ENCODE measurements at regions not wholly inside any gene's neighbourhood (a gene's known extent, or its start where the extent isn't known, plus 50 kb on each side); places are given as distances from the start of the nearest gene placed in this dataset.

GRCh38 chr13:50352720-50353480 is 337.7 kb downstream of the KCNRG start:
- Histone ChIP-seq H3K27me3 (no peaks in the 10 kb centered on the region), H4K20me1 (ENCODE audit: insufficient read depth, poor library complexity, severe bottlenecking) (no peaks in the 10 kb centered on the region), H3K4me2 (no peak overlapping the region), H3K4me1 (ENCODE audit: insufficient read depth) (peaks cover 2% of the 10 kb centered on the region), H3K4me3 (no peak overlapping the region), H3K36me3 (replicated peaks; ENCODE audit: insufficient read depth, low read depth) (no peaks in the 10 kb centered on the region), H3K9me2 (replicated peaks; ENCODE audit: insufficient read depth) (no peaks in the 10 kb centered on the region), H3K9me3 (ENCODE audit: low read depth) (no peaks in the 10 kb centered on the region), H3K79me2 (no peaks in the 10 kb centered on the region), H3K27ac (no peak overlapping the region), H2AFZ (no peak overlapping the region)
- DNase-seq (ENCODE audit: low spot score): no peak
- 93% methylated on average over 2 of the region's 2 CpGs for WGBS (ENCODE audit: low lambda C conversion rate, missing lambda C conversion rate)
- no peak for TF ChIP-seq EZH2 (IDR thresholded peaks at IDR 0.05; ENCODE audit: borderline replicate concordance)
- no peak for TF ChIP-seq CTCF (IDR thresholded peaks at IDR 0.05; ENCODE audit: poor library complexity)
- TF ChIP-seq EZH2phosphoT487 (IDR thresholded peaks at IDR 0.05; ENCODE audit: low read depth, severe bottlenecking, unreplicated experiment): no peak

GRCh38 chr13:50353651-50354415 is 338.6 kb downstream of the KCNRG start:
- no peak for TF ChIP-seq EZH2phosphoT487 (IDR thresholded peaks at IDR 0.05; ENCODE audit: low read depth, severe bottlenecking, unreplicated experiment)
- no peak for TF ChIP-seq CTCF (IDR thresholded peaks at IDR 0.05; ENCODE audit: poor library complexity)
- no peak for TF ChIP-seq EZH2 (IDR thresholded peaks at IDR 0.05; ENCODE audit: borderline replicate concordance)
- WGBS (ENCODE audit: low lambda C conversion rate, missing lambda C conversion rate): 67% methylated on average over 3 of the region's 3 CpGs
- no peaks in the 10 kb centered on the region for H3K9me3 ChIP-seq (ENCODE audit: low read depth)
- no peaks in the 10 kb centered on the region for H3K27me3 ChIP-seq
- H3K4me2 ChIP-seq: no peak overlapping the region
- peaks cover 11% of the 10 kb centered on the region for H3K4me1 ChIP-seq (ENCODE audit: insufficient read depth)
- H2AFZ ChIP-seq: no peak overlapping the region
- peak overlapping the region; percentile 21 for H3K27ac ChIP-seq
- no peak overlapping the region for H3K4me3 ChIP-seq
- H3K79me2 ChIP-seq: no peaks in the 10 kb centered on the region
- no peaks in the 10 kb centered on the region for H3K36me3 ChIP-seq (replicated peaks; ENCODE audit: insufficient read depth, low read depth)
- H4K20me1 ChIP-seq (ENCODE audit: insufficient read depth, poor library complexity, severe bottlenecking): no peaks in the 10 kb centered on the region
- H3K9me2 ChIP-seq (replicated peaks; ENCODE audit: insufficient read depth): no peaks in the 10 kb centered on the region
- peak; percentile 16 for DNase-seq (ENCODE audit: low spot score)

DNA sequence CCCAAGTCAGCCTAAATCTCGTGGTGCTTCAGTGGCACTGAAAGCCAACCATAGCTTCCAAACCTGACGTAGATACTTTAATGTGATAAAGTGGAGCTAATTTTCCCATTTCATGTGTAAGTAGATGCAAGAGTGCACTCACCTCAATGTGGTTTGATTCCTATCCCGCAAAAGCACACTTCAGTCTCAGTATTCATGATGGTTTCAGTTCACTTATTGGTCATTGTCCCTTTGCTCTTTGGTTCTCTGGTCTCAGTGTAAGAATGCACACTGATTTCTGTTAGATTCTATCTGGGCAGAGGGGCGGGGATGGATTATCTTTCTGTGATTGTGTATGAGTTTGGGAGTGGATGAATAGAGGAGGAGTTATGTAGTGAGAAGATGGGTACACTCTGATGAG is 340.6 kb downstream of the KCNRG start:
- Histone ChIP-seq H3K4me3 (no peak overlapping the region), H4K20me1 (ENCODE audit: insufficient read depth, poor library complexity, severe bottlenecking) (no peaks in the 10 kb centered on the region), H3K36me3 (replicated peaks; ENCODE audit: insufficient read depth, low read depth) (no peaks in the 10 kb centered on the region), H3K4me1 (ENCODE audit: insufficient read depth) (peaks cover 12% of the 10 kb centered on the region), H3K4me2 (no peak overlapping the region), H3K27me3 (no peaks in the 10 kb centered on the region), H3K9me2 (replicated peaks; ENCODE audit: insufficient read depth) (no peaks in the 10 kb centered on the region), H3K9me3 (ENCODE audit: low read depth) (no peaks in the 10 kb centered on the region), H2AFZ (no peak overlapping the region), H3K79me2 (no peaks in the 10 kb centered on the region), H3K27ac (no peak overlapping the region)
- WGBS (ENCODE audit: low lambda C conversion rate, missing lambda C conversion rate): 96% methylated on average over 4 of the region's 4 CpGs
- DNase-seq (ENCODE audit: low spot score): no peak
- TF ChIP-seq EZH2phosphoT487 (IDR thresholded peaks at IDR 0.05; ENCODE audit: low read depth, severe bottlenecking, unreplicated experiment) (no peak), CTCF (IDR thresholded peaks at IDR 0.05; ENCODE audit: poor library complexity) (no peak), EZH2 (IDR thresholded peaks at IDR 0.05; ENCODE audit: borderline replicate concordance) (no peak)

Measured in hepatocyte (in vitro differentiated cells).